H1 (cell line): ENCODE measurements at regions not wholly inside any gene's neighbourhood (a gene's known extent, or its start where the extent isn't known, plus 50 kb on each side); places are given as distances from the start of the nearest gene placed in this dataset.

Experiments
- CEBPB ChIP-seq: IDR thresholded peaks from 2 replicates; pipeline ENCODE4 v1.6.1; 2012; ENCODE audit warnings: low read depth, low read length
- CHD2 ChIP-seq: IDR thresholded peaks from 2 replicates; pipeline ENCODE4 v1.6.1; 2012; ENCODE audit warnings: low read length, improper control_type of control experiment
- EP300 ChIP-seq, 2 experiments: IDR thresholded peaks; 1 replicate in 1 of 2; 2 replicates in 1 of 2; pipeline ENCODE4 v1.6.1; 2011 to 2012; ENCODE audit warnings: low read depth in 2 of 2, low read length in 2 of 2, mild to moderate bottlenecking in 2 of 2, borderline replicate concordance in 1 of 2, inconsistent platforms in 1 of 2, moderate library complexity in 1 of 2
- HDAC2 ChIP-seq, 2 experiments: fragments of 300-600 bp in 1 of 2; sonication (generic) in 1 of 2; IDR thresholded peaks; 2 replicates each; pipeline ENCODE4 v1.6.1; 2011 to 2012; ENCODE audit warnings: low read depth in 2 of 2, low read length in 2 of 2, mild to moderate bottlenecking in 2 of 2, moderate library complexity in 2 of 2, borderline replicate concordance in 1 of 2, inconsistent platforms in 1 of 2
- NRF1 ChIP-seq: IDR thresholded peaks from 2 replicates; pipeline ENCODE4 v1.6.1; 2011; ENCODE audit warnings: mild to moderate bottlenecking, low read depth, low read length, improper control_type of control experiment
- SIRT6 ChIP-seq: IDR thresholded peaks from one replicate; pipeline ENCODE4 v1.7.1; 2012; ENCODE audit warnings: low read length, inconsistent platforms
- SP1 ChIP-seq: IDR thresholded peaks from 2 replicates; pipeline ENCODE4 v1.6.1; 2011; ENCODE audit warnings: low read depth, low read length
- SP2 ChIP-seq: IDR thresholded peaks from 2 replicates; pipeline ENCODE4 v1.6.1; 2012; ENCODE audit warnings: mild to moderate bottlenecking, low read length, inconsistent platforms
- TAF1 ChIP-seq: IDR thresholded peaks from 2 replicates; pipeline ENCODE4 v1.6.1; 2011; ENCODE audit warnings: mild to moderate bottlenecking, low read depth, low read length
- TF ChIP-seq, protein P1 (sequence below), 3 experiments: IDR thresholded peaks; 1 replicate in 2 of 3; 2 replicates in 1 of 3; pipeline versions ENCODE4 v1.5.1 to v1.6.1; 2011; ENCODE audit warnings: low read length in 3 of 3, mild to moderate bottlenecking in 3 of 3, inconsistent platforms in 2 of 3, low read depth in 1 of 3, moderate library complexity in 1 of 3; ENCODE audit not compliant: insufficient read depth in 1 of 3; ENCODE audit errors: control extremely low read depth in 1 of 3

DNA sequence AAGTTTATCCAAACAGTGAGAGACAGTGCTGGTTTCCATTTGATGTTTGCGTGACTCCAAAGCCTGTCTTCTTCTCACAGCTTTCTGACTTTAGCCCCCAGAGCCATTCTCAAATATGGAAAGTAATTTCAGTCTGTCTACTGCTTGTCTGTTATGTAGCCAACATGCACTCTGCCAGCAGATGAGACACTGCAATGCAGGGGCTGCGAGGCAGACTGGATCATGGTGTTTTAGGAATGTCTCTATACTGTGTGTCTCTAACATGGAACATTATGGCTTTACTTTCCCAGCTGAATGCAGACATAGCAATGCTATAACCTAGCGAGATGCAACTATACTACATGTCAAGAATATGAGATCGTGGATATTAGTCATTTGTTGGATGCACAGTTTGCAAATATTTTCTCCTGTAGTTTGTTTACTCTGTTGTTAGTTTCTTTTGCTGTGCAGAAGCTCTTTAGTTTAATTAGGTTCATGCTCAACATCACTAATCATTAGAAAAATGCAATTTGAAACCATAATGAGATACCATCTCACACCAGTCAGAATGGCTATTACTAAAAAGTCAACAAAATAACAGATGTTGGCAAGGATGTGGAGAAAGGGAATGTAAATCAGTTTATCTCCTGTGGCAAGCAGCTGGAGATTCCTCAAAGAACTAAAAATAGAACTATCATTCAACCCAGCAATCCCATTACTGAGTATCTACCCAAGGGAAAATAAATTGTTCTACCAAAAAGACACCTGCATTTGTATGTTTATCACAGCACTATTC lies 235.8 kb upstream of the TMTC1 start:
- TF ChIP-seq, protein P1, sequence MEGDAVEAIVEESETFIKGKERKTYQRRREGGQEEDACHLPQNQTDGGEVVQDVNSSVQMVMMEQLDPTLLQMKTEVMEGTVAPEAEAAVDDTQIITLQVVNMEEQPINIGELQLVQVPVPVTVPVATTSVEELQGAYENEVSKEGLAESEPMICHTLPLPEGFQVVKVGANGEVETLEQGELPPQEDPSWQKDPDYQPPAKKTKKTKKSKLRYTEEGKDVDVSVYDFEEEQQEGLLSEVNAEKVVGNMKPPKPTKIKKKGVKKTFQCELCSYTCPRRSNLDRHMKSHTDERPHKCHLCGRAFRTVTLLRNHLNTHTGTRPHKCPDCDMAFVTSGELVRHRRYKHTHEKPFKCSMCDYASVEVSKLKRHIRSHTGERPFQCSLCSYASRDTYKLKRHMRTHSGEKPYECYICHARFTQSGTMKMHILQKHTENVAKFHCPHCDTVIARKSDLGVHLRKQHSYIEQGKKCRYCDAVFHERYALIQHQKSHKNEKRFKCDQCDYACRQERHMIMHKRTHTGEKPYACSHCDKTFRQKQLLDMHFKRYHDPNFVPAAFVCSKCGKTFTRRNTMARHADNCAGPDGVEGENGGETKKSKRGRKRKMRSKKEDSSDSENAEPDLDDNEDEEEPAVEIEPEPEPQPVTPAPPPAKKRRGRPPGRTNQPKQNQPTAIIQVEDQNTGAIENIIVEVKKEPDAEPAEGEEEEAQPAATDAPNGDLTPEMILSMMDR (IDR thresholded peaks at IDR 0.05; ENCODE audit: control extremely low read depth in 1 of 3, insufficient read depth in 1 of 3, low read depth in 1 of 3, low read length in 3 of 3), result no peak
- TF ChIP-seq EP300 (IDR thresholded peaks at IDR 0.05; ENCODE audit: borderline replicate concordance in 1 of 2, low read depth in 2 of 2, low read length in 2 of 2) (no peak), SP1 (no peak), NRF1 (no peak), CEBPB (no peak), SIRT6 (no peak), HDAC2 (IDR thresholded peaks at IDR 0.05; ENCODE audit: borderline replicate concordance in 1 of 2, low read depth in 2 of 2, low read length in 2 of 2) (no peak), CHD2 (no peak), SP2 (no peak), TAF1 (no peak)
